HG02870 (cell line): ENCODE measurements at regions not wholly inside any gene's neighbourhood (a gene's known extent, or its start where the extent isn't known, plus 50 kb on each side); places are given as distances from the start of the nearest gene placed in this dataset.

Experiments
- ATAC-seq: cut with Tn5 transposase; IDR thresholded peaks from one replicate; pipeline ENCODE4 v1.9.1; 2021; ENCODE audit warnings: mild to moderate bottlenecking, moderate library complexity; ENCODE audit not compliant: unreplicated experiment

DNA sequence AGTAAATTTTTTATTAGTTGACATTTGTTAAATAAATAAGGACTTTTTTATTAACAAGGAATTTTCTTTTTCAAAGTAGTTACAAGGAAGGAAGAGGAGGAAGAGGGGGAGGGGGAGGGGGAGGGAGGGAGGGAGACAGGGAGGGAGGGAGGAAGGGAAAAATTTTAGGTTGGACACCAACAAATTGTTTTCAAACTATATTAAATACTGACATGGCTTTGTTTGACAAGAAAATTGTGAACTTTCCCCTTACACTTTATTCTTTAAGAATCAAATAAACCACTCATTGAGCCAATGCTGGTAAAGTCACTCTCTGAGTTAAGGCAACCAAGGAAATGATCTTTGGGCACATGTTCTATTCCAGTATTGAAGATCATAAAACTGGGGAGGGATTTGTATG is 115.7 kb upstream of the PPP2R3A start:
- ATAC-seq = no peak

DNA sequence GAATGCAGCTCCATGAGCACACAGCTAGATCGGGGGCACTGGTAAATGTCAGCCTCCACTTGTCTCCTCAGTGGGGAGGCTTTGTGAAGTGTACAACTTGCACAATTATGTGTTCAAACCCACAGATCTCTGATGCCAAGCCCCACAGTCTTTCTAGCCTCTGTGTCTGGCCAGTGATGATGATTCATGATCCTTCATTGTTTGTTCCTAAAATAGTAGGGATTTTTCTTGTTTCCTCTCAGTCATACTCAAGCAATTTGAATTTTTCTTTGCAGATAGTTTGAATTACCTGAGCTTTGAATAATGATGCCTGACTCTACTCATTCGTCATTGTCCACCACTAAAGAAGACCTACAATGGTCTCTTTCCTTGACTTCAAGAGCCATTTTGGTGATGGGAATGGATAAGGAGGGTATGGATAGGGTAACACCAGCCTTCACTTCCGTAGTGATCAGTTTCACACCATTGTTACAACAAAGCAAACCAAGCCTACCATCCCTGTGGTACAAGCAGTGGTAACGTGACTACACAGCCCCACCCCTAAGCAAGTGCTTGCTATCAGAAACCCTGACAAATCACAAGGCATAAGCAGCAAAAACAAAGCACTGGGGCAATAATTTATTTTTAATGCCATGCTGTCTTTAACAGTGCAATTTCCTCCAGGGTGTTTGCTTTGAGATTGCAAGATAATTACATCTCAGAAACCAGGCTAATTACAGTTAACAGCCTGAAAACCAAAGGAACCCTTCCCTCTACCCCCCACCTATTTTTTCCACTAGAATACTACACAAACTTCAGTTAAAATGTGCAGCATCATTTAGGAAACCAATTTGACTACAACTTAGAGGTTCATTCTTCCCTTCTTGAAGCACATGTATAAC is 114.1 kb upstream of the PPP2R3A start:
- no peak for ATAC-seq

- ATAC-seq = no peak
Observed at GRCh38 chr3:135853981-135854380, 111.5 kb upstream of the PPP2R3A start.

DNA sequence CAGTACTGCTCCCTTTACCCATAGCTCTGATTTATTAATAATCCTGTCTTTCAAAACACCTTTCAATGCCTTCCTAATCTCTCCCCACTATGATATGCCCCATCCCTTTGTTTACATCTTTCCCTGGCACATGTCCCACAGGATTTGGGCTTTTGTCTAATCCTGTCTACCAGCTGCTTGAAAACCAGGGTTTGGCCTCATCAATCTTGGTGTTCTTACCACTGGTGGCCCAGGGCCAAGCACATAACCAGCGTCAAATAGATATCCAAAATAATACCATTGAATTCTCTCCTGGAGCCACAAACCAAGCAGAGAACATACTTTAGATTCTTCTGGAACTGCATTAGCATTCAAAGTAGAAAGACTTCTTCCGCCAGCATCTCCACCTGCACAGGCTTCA is 104.8 kb upstream of the PPP2R3A start:
- ATAC-seq = no peak

- no peak for ATAC-seq
Observed at GRCh38 chr3:135862361-135862760, 103.2 kb upstream of the PPP2R3A start.

DNA sequence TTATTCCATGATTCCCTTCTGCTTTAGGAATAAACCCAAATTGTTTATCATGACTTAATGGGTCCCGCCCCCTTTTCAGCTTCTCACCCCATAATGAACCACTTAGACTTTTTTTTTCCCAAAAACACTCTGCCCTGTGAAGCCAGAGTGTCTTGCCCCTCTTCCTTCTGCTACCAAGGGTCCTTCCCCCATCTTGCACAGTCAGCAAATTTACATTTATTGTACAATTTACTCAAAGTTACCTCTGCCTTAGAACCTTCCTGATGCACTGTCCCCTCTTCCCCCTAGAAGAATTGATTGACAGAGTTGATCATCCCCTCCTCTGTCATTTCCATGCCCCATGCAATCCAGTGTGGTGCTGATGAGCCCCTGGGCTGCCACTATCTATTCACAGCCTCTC is 101.5 kb upstream of the PPP2R3A start:
- ATAC-seq = no peak

GRCh38 chr3:135865085-135865484 is 100.4 kb upstream of the PPP2R3A start:
- ATAC-seq = no peak

GRCh38 chr3:135865553-135865952 is 100.0 kb upstream of the PPP2R3A start:
- ATAC-seq = no peak

- no peak for ATAC-seq
Observed at GRCh38 chr3:135867911-135868310, 97.6 kb upstream of the PPP2R3A start.

DNA sequence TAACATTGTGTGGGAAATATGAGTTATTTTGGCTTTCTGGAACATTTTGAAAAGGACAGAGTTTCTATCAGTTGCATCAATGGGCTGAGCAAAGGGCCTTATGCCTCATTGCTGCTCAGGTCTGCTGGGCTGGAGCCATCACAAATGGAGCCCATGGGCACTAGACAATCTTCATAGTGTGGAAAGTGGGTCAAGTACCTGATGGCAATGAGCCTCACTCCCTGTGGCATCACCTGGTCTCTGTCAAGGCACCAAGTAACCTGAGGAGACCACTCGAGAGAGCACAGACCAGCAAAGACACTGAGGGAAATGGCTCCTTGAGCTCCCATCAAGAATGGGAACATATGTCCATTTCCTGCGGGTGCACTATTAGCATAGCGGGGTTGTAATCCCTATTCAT is 96.7 kb upstream of the PPP2R3A start:
- no peak for ATAC-seq

GRCh38 chr3:135869439-135870105 is 96.0 kb upstream of the PPP2R3A start:
- ATAC-seq = no peak

DNA sequence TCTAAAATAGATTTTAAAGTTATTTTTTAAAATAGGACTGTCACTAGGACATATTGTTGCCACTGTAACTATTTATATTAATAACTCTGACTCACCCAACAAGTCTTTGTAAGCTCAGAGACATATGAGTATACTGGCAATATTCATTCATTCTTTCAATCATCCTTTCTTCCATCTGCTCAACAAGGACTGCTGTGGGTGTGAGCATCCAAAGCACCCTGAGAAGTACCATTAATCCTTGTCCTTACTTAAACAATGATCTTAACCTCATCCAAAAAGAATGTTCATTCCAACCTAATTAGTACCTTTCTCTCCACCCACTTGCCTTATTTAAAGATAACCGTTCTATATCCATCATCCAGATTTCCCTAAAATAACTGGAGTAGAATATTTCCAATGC is 94.2 kb upstream of the PPP2R3A start:
- ATAC-seq = no peak

DNA sequence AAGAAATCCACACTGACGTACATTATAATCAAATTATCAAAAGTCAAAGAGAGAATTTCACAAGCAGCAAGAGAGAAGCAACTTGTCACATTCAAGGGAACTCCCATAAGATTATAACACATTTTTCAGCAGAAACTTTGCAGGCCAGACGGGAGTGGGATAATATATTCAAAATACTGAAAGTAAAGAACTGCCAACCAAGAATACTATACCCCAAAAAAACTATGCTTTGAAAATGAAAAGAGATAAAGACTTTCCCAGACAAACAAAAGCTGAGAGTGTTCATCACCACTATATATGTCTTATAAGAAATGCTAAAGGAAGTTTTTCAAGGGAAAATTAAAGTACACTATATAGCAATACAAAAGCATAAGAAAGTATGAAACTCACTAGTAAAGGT is 91.5 kb upstream of the PPP2R3A start:
- ATAC-seq = no peak

- ATAC-seq = no peak
Observed at GRCh38 chr3:135878501-135878900, 87.0 kb upstream of the PPP2R3A start.

GRCh38 chr3:135885885-135886284 is 79.6 kb upstream of the PPP2R3A start:
- ATAC-seq = no peak

DNA sequence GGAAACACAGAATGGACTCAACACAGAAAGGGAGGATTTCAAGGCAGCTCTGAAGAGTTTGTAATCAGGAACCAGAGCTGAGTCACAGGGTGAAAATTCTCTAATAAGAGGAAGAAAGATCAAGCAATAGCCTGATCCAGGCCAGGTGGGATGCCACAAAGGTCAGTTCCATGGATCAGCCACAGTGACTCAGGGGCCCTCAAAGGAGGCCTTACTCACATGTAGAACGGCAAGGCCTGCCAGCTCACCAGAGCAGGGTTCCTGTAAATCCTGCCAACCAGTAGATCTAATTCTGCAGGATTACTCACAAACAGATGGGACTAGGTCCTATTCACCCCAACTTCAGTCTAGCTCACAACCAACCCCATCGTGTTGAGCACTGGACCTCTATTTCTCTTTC is 78.3 kb upstream of the PPP2R3A start:
- no peak for ATAC-seq

DNA sequence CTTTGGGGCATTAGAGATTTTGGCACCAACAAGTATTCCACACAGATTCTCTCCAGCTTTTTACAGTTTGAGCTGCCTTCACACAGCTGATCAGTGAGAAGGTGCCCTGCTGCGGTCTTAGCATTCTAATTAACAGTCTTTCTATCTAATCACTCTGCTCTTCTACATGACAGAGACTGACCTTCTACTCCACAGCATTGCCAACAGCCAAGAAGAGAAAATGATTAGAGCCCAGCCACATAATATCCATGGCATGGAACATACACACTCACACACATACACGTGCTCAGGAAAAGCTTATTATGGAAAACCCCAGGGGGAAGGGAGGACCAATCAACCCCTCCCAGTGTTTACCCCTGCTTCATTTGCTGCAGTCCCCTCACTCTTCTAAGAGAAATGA is 76.1 kb upstream of the PPP2R3A start:
- ATAC-seq = no peak

- no peak for ATAC-seq
Observed at GRCh38 chr3:135891121-135891520, 74.4 kb upstream of the PPP2R3A start.

GRCh38 chr3:135895106-135895733 is 70.3 kb upstream of the PPP2R3A start:
- no peak for ATAC-seq

GRCh38 chr3:135895734-135896121 is 69.8 kb upstream of the PPP2R3A start:
- ATAC-seq = no peak

GRCh38 chr3:135896613-135897012 is 68.9 kb upstream of the PPP2R3A start:
- no peak for ATAC-seq

DNA sequence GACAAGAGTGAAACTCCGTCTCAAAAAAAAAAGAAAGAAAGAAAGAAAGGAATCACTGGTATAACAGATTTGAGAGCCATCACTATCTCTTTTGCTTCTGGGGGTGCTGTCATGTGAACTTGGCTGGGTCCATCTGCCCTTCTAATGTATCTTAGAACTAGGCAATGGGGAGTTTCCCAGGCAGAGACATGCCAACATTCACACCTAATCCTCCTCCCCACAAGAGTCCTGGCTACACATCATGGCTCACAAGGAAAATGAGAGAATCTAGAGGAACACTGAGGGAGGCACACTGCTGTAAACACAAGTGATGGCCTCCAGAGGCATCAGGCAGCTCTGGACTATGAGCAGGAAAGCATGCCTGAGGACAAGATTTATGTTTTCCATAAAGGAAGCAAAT is 67.8 kb upstream of the PPP2R3A start:
- ATAC-seq = no peak
